Muscle layer of colon (tissue), 2 donors: ENCODE measurements at regions not wholly inside any gene's neighbourhood (a gene's known extent, or its start where the extent isn't known, plus 50 kb on each side); places are given as distances from the start of the nearest gene placed in this dataset.

Source experiments
- H3K27ac ChIP-seq: one replicate; pipeline ENCODE4 v1.7.0; 2013; ENCODE audit warnings: low read depth, mild to moderate bottlenecking, low read length, moderate library complexity
- H3K27me3 ChIP-seq, 2 donors: one replicate each; pipeline ENCODE4 v1.7.0; 2013; ENCODE audit warnings: low read length in 2 of 2, mild to moderate bottlenecking in 2 of 2; ENCODE audit not compliant: insufficient read depth in 2 of 2, control insufficient read depth in 1 of 2
- H3K36me3 ChIP-seq: one replicate; pipeline ENCODE4 v1.7.0; 2013; ENCODE audit warnings: mild to moderate bottlenecking, low read length; ENCODE audit not compliant: insufficient read depth
- H3K4me1 ChIP-seq: one replicate; pipeline ENCODE4 v1.7.0; 2013; ENCODE audit warnings: mild to moderate bottlenecking, low read length; ENCODE audit not compliant: insufficient read depth
- H3K4me3 ChIP-seq, 2 donors: one replicate each; pipeline ENCODE4 v1.7.0; 2013; ENCODE audit warnings: low read length in 2 of 2, low read depth in 1 of 2, mild to moderate bottlenecking in 1 of 2, moderate library complexity in 1 of 2
- H3K9ac ChIP-seq: one replicate; pipeline ENCODE4 v1.7.0; 2013; ENCODE audit warnings: low read length
- H3K9me3 ChIP-seq: one replicate; pipeline ENCODE4 v1.7.0; 2013; ENCODE audit warnings: mild to moderate bottlenecking, low read length
- donor health status: abdominal sarcoma.
- donor health status: Adenocarcinoma of cecum.

GRCh38 chr9:515665-516064 lies 301.0 kb downstream of the DOCK8 start:
- Histone ChIP-seq H3K4me1 (peaks cover 3% of the 10 kb centered on the region), H3K27ac (no peak overlapping the region), H3K27me3 (no peaks in the 10 kb centered on the region), H3K4me3 (no peak overlapping the region), H3K36me3 (no peaks in the 10 kb centered on the region), H3K9me3 (no peaks in the 10 kb centered on the region), H3K9ac (no peak overlapping the region)

GRCh38 chr9:517993-518392 lies 303.3 kb downstream of the DOCK8 start:
- Histone ChIP-seq H3K36me3 (no peaks in the 10 kb centered on the region), H3K9ac (no peak overlapping the region), H3K27ac (no peak overlapping the region), H3K4me3 (no peak overlapping the region), H3K9me3 (no peaks in the 10 kb centered on the region), H3K27me3 (no peaks in the 10 kb centered on the region), H3K4me1 (peaks cover 3% of the 10 kb centered on the region)

- Histone ChIP-seq H3K4me1 (peaks cover 3% of the 10 kb centered on the region), H3K27ac (no peak overlapping the region), H3K36me3 (no peaks in the 10 kb centered on the region), H3K9me3 (no peaks in the 10 kb centered on the region), H3K9ac (no peak overlapping the region), H3K27me3 (no peaks in the 10 kb centered on the region), H3K4me3 (no peak overlapping the region)
These were observed 303.9 kb downstream of the DOCK8 start for GRCh38 chr9:518540-518939.

- no peaks in the 10 kb centered on the region for H3K9me3 ChIP-seq
- H3K4me1 ChIP-seq, result peaks cover 3% of the 10 kb centered on the region
- H3K27me3 ChIP-seq, result no peaks in the 10 kb centered on the region
- H3K4me3 ChIP-seq, result no peak overlapping the region
- H3K9ac ChIP-seq, result no peak overlapping the region
- no peak overlapping the region for H3K27ac ChIP-seq
- no peaks in the 10 kb centered on the region for H3K36me3 ChIP-seq
These were observed 304.9 kb downstream of the DOCK8 start for GRCh38 chr9:519579-519978.

- Histone ChIP-seq H3K4me1 (peaks cover 3% of the 10 kb centered on the region), H3K27ac (no peak overlapping the region), H3K9me3 (no peaks in the 10 kb centered on the region), H3K4me3 (no peak overlapping the region), H3K27me3 (no peaks in the 10 kb centered on the region), H3K9ac (no peak overlapping the region), H3K36me3 (no peaks in the 10 kb centered on the region)
These were observed 305.6 kb downstream of the DOCK8 start for GRCh38 chr9:520302-520701.

GRCh38 chr9:522190-522589 lies 307.5 kb downstream of the DOCK8 start:
- no peak overlapping the region for H3K27ac ChIP-seq
- H3K4me3 ChIP-seq, result no peak overlapping the region

GRCh38 chr9:522658-523057 lies 308.0 kb downstream of the DOCK8 start:
- Histone ChIP-seq H3K27ac (no peak overlapping the region), H3K27me3 (no peaks in the 10 kb centered on the region), H3K4me1 (peaks cover 3% of the 10 kb centered on the region), H3K4me3 (no peak overlapping the region), H3K9ac (no peak overlapping the region), H3K36me3 (no peaks in the 10 kb centered on the region), H3K9me3 (no peaks in the 10 kb centered on the region)

More at GRCh38 chr9:522190-522589, 307.5 kb downstream of the DOCK8 start:
- H3K4me1 ChIP-seq, result peaks cover 3% of the 10 kb centered on the region
- H3K36me3 ChIP-seq, result no peaks in the 10 kb centered on the region
- H3K27me3 ChIP-seq, result no peaks in the 10 kb centered on the region
- no peaks in the 10 kb centered on the region for H3K9me3 ChIP-seq
- no peak overlapping the region for H3K9ac ChIP-seq

GRCh38 chr9:523444-523843 lies 308.8 kb downstream of the DOCK8 start:
- no peak overlapping the region for H3K4me3 ChIP-seq
- H3K36me3 ChIP-seq, result no peaks in the 10 kb centered on the region
- peaks cover 3% of the 10 kb centered on the region for H3K4me1 ChIP-seq
- no peaks in the 10 kb centered on the region for H3K9me3 ChIP-seq
- no peak overlapping the region for H3K27ac ChIP-seq
- no peak overlapping the region for H3K9ac ChIP-seq
- no peaks in the 10 kb centered on the region for H3K27me3 ChIP-seq

GRCh38 chr9:524008-524407 lies 309.3 kb downstream of the DOCK8 start:
- peaks cover 3% of the 10 kb centered on the region for H3K4me1 ChIP-seq
- H3K27me3 ChIP-seq, result no peaks in the 10 kb centered on the region
- H3K9me3 ChIP-seq, result no peaks in the 10 kb centered on the region
- H3K4me3 ChIP-seq, result no peak overlapping the region
- no peak overlapping the region for H3K9ac ChIP-seq
- H3K27ac ChIP-seq, result no peak overlapping the region
- H3K36me3 ChIP-seq, result no peaks in the 10 kb centered on the region

GRCh38 chr9:526904-527591 lies 312.4 kb downstream of the DOCK8 start:
- no peak overlapping the region for H3K9ac ChIP-seq
- H3K27me3 ChIP-seq, result no peaks in the 10 kb centered on the region
- H3K4me1 ChIP-seq, result peaks cover 7% of the 10 kb centered on the region
- H3K27ac ChIP-seq, result no peak overlapping the region
- no peaks in the 10 kb centered on the region for H3K36me3 ChIP-seq
- no peaks in the 10 kb centered on the region for H3K9me3 ChIP-seq
- H3K4me3 ChIP-seq, result no peak overlapping the region

GRCh38 chr9:529731-530130 lies 311.8 kb upstream of the DMRT1 start:
- Histone ChIP-seq H3K27ac (no peak overlapping the region), H3K27me3 (no peaks in the 10 kb centered on the region), H3K4me3 (no peak overlapping the region), H3K36me3 (no peaks in the 10 kb centered on the region), H3K9ac (no peak overlapping the region), H3K9me3 (no peaks in the 10 kb centered on the region), H3K4me1 (peaks cover 16% of the 10 kb centered on the region)

GRCh38 chr9:530681-531080 lies 310.8 kb upstream of the DMRT1 start:
- no peak overlapping the region for H3K4me3 ChIP-seq
- no peak overlapping the region for H3K27ac ChIP-seq
- H3K4me1 ChIP-seq, result peaks cover 26% of the 10 kb centered on the region

More at GRCh38 chr9:530681-531080, 310.8 kb upstream of the DMRT1 start:
- no peaks in the 10 kb centered on the region for H3K27me3 ChIP-seq
- no peaks in the 10 kb centered on the region for H3K9me3 ChIP-seq
- no peaks in the 10 kb centered on the region for H3K36me3 ChIP-seq
- H3K9ac ChIP-seq, result no peak overlapping the region
